RWPE2 (cell line): ENCODE measurements at regions not wholly inside any gene's neighbourhood (a gene's known extent, or its start where the extent isn't known, plus 50 kb on each side); places are given as distances from the start of the nearest gene placed in this dataset.

Source experiments
- ATAC-seq: fragments of 200-7000 bp; cut with Tn5 transposase; 3 replicates; pipeline ENCODE4 v1.9.1; 2021; ENCODE audit warnings: low read depth
- DNase-seq: peaks from one replicate; pipeline ENCODE4 v3.0.0-alpha.2; 2020; ENCODE audit warnings: low spot score
- H3K27ac ChIP-seq: fragments of 450-650 bp; 2 replicates; pipeline ENCODE4 v1.5.1; 2017; ENCODE audit warnings: mild to moderate bottlenecking; ENCODE audit not compliant: poor library complexity, severe bottlenecking
- H3K27me3 ChIP-seq: fragments of 250-450 bp; sonication (Bioruptor Pico); 2 replicates; pipeline ENCODE4 v1.5.1; 2021; ENCODE audit warnings: mild to moderate bottlenecking, moderate library complexity; ENCODE audit not compliant: insufficient read depth, poor library complexity, severe bottlenecking
- H3K36me3 ChIP-seq: fragments of 250-450 bp; sonication (Bioruptor Pico); 2 replicates; pipeline ENCODE4 v1.5.1; 2020; ENCODE audit warnings: low read depth, mild to moderate bottlenecking, moderate library complexity
- H3K4me1 ChIP-seq: fragments of 250-450 bp; sonication (Bioruptor Pico); 2 replicates; pipeline ENCODE4 v1.5.1; 2021; ENCODE audit warnings: mild to moderate bottlenecking, moderate library complexity; ENCODE audit not compliant: insufficient read depth, poor library complexity, severe bottlenecking
- H3K4me3 ChIP-seq: fragments of 250-450 bp; sonication (Bioruptor Pico); 2 replicates; pipeline ENCODE4 v1.5.1; 2021; ENCODE audit warnings: mild to moderate bottlenecking, moderate library complexity; ENCODE audit not compliant: severe bottlenecking
- H3K9me3 ChIP-seq: fragments of 250-450 bp; sonication (Bioruptor Pico); 2 replicates; pipeline ENCODE4 v1.5.1; 2021; ENCODE audit warnings: mild to moderate bottlenecking, moderate library complexity; ENCODE audit not compliant: severe bottlenecking
- TF ChIP-seq, protein P1 (sequence below): fragments of 450-650 bp; IDR thresholded peaks from one replicate; pipeline ENCODE4 v1.5.1; 2017; ENCODE audit warnings: mild to moderate bottlenecking, moderate library complexity; ENCODE audit not compliant: poor library complexity, severe bottlenecking

DNA sequence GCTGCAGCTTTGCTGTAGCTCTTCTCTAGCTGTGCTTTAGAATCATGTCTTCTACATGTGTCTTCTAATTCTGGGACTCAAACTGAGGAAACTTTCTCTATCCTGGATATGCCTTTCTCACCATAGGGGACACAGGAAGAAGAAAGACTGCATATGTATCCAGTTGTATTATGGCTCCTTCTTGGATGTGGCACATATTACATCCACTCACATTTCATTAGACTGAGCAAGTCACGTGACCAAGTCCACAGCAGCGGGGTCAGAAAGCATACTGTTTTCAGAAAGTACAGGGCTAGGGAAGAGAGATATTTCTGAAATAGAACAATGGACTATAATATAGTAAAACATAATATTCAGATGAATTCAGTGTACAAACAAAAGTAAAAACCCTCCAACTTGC, 187.6 kb upstream of the RIMS1 start:
- no peak for DNase-seq
- no peak overlapping the region for H3K27ac ChIP-seq
- TF ChIP-seq, protein P1, sequence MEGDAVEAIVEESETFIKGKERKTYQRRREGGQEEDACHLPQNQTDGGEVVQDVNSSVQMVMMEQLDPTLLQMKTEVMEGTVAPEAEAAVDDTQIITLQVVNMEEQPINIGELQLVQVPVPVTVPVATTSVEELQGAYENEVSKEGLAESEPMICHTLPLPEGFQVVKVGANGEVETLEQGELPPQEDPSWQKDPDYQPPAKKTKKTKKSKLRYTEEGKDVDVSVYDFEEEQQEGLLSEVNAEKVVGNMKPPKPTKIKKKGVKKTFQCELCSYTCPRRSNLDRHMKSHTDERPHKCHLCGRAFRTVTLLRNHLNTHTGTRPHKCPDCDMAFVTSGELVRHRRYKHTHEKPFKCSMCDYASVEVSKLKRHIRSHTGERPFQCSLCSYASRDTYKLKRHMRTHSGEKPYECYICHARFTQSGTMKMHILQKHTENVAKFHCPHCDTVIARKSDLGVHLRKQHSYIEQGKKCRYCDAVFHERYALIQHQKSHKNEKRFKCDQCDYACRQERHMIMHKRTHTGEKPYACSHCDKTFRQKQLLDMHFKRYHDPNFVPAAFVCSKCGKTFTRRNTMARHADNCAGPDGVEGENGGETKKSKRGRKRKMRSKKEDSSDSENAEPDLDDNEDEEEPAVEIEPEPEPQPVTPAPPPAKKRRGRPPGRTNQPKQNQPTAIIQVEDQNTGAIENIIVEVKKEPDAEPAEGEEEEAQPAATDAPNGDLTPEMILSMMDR, result no peak
- no peak overlapping the region for H3K4me3 ChIP-seq
- no peaks in the 10 kb centered on the region for H3K4me1 ChIP-seq
- H3K9me3 ChIP-seq, result no peaks in the 10 kb centered on the region
- H3K36me3 ChIP-seq, result no peaks in the 10 kb centered on the region
- H3K27me3 ChIP-seq, result no peaks in the 10 kb centered on the region
- ATAC-seq, result no peak

DNA sequence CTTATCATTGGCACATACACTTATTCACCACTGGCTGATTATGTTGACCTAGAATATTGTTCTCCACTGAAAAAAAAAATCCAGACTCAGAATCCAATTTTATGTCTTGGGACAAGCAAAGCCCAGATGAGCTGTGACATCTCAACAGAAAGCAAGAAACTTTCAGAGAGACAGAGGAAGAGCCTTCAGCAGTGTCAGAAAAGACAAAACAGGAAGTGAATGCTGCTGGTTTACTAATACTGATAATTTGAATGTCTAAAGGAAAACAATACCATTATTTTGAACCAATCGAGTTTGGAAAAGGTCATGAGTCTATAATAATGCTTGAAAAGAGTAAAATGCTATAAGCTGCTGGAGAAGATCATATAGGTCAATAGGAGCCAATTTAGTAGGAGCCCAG, 179.8 kb upstream of the RIMS1 start:
- no peaks in the 10 kb centered on the region for H3K9me3 ChIP-seq
- H3K4me3 ChIP-seq, result no peak overlapping the region
- H3K27ac ChIP-seq, result no peak overlapping the region
- H3K27me3 ChIP-seq, result peaks cover 6% of the 10 kb centered on the region
- TF ChIP-seq, protein P1, result no peak
- no peaks in the 10 kb centered on the region for H3K36me3 ChIP-seq
- no peak for DNase-seq
- no peaks in the 10 kb centered on the region for H3K4me1 ChIP-seq
- ATAC-seq, result no peak

DNA sequence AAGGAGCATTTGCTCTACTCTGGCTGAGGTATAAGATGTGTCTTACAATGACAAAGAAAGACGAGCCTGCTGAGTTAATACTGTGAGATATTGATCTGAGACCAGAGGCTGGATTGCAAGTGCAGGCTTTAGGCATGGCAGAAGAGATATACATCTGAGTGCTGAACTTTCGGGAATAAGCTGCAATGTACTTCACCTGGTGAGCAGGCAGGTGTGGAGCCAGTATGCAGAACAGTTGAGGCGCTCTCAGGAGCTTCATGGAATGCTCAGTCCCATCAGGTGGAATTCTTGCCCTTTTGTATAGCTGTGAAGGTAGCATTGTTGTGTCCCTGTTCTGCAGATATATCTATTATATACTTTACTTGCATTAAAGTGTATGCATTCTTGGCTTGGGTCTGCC, 179.3 kb upstream of the RIMS1 start:
- H3K27me3 ChIP-seq, result peaks cover 6% of the 10 kb centered on the region
- no peak overlapping the region for H3K27ac ChIP-seq
- H3K4me1 ChIP-seq, result no peaks in the 10 kb centered on the region
- H3K36me3 ChIP-seq, result no peaks in the 10 kb centered on the region
- ATAC-seq (no peak), DNase-seq (no peak)
- H3K9me3 ChIP-seq, result no peaks in the 10 kb centered on the region
- TF ChIP-seq, protein P1, result no peak
- H3K4me3 ChIP-seq, result no peak overlapping the region

DNA sequence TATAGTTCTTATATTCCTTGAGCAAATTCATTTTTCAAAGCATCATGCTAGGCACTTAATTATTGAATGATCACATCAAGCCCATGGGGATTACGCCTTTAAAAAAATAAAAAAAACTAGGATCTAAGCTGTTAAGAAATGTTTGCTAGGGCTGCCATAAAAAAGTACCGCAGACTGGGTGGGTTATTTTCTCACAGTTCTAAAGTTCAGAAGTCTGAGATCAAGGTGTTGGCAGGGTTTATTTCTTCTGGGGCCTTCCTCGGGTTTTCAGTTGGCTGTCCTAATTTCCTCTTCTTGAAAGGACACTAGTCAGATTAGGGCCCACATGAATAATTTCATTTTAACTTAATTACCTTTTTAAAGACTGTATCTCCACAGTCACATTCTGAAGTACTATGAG, 165.6 kb upstream of the RIMS1 start:
- Histone ChIP-seq H3K27ac (no peak overlapping the region), H3K4me3 (no peak overlapping the region), H3K36me3 (no peaks in the 10 kb centered on the region), H3K27me3 (no peaks in the 10 kb centered on the region), H3K9me3 (no peaks in the 10 kb centered on the region), H3K4me1 (no peaks in the 10 kb centered on the region)
- TF ChIP-seq, protein P1, result no peak
- no peak for DNase-seq
- no peak for ATAC-seq

DNA sequence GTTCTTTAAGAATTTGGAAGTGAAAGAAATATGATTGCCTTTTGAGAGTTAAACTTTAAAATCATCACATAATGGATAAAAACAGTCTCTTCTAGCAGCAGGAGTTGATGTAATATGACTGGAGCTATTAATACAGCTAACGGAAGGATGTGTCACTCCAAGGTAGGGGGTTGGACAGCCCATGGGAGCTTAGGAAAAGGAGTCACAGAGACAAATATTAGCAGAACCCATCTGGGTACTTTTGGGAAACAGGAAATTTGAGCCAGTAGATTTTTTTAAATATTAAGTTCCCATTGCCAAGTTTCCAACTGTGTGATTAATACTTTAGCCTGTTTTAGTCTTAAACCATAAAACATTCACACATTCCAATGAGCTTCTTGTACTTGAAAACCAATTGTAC, 164.7 kb upstream of the RIMS1 start:
- DNase-seq (no peak), ATAC-seq (peak; percentile 54; the same call in 1 of the 3 replicates)
- H3K4me1 ChIP-seq, result no peaks in the 10 kb centered on the region
- no peak overlapping the region for H3K4me3 ChIP-seq
- TF ChIP-seq, protein P1, result no peak
- no peaks in the 10 kb centered on the region for H3K27me3 ChIP-seq
- H3K9me3 ChIP-seq, result no peaks in the 10 kb centered on the region
- no peak overlapping the region for H3K27ac ChIP-seq
- H3K36me3 ChIP-seq, result no peaks in the 10 kb centered on the region
